ENCODE measurements at regions not wholly inside any gene's neighbourhood (a gene's known extent, or its start where the extent isn't known, plus 50 kb on each side); places are given as distances from the start of the nearest gene placed in this dataset.

DNA sequence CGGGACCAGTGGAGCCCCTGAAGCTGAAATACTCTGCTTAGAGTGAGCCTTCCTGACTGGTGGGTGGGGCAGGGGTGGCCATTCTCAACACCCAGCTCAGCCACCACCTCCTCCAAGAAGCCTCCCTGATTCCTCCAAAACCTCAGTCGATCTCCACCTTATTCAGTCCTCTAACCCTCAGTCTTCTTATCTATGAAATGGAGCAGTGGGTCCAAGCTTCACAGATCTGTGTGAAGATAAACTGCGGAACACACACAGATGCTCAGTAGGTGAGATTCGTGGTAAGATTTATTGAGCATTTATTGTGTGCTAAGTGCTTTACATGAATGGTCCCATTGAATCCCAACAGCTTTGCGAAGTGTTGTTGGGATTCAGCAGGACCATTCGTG is 93.1 kb upstream of the RUNX3 start:
- Mint-ChIP-seq H3K27me3 (ENCODE audit: insufficient read depth) (no peaks in the 10 kb centered on the region), H3K27ac (no peak overlapping the region), H3K4me3 (no peak overlapping the region), H3K36me3 (ENCODE audit: low read depth) (no peaks in the 10 kb centered on the region), H3K4me1 (peaks cover 14% of the 10 kb centered on the region), H3K9me3 (no peaks in the 10 kb centered on the region)
- Histone ChIP-seq H3K9me3 (ENCODE audit: control insufficient read depth, low read length) (no peaks in the 10 kb centered on the region), H3K9ac (ENCODE audit: extremely low read depth, low read length, poor library complexity, severe bottlenecking) (no peak overlapping the region), H3K4me1 (ENCODE audit: control insufficient read depth, insufficient read depth, low read length) (peaks cover 4% of the 10 kb centered on the region), H3K4me3 (ENCODE audit: low read length) (no peak overlapping the region), H3K27ac (ENCODE audit: low read depth, low read length) (peak overlapping the region; percentile 78), H3K36me3 (ENCODE audit: control insufficient read depth, insufficient read depth, low read length) (no peaks in the 10 kb centered on the region), H3K27me3 (ENCODE audit: control insufficient read depth, insufficient read depth, low read length, poor library complexity, severe bottlenecking) (no peaks in the 10 kb centered on the region)
- no peak for DNase-seq
- TF ChIP-seq, protein P1, sequence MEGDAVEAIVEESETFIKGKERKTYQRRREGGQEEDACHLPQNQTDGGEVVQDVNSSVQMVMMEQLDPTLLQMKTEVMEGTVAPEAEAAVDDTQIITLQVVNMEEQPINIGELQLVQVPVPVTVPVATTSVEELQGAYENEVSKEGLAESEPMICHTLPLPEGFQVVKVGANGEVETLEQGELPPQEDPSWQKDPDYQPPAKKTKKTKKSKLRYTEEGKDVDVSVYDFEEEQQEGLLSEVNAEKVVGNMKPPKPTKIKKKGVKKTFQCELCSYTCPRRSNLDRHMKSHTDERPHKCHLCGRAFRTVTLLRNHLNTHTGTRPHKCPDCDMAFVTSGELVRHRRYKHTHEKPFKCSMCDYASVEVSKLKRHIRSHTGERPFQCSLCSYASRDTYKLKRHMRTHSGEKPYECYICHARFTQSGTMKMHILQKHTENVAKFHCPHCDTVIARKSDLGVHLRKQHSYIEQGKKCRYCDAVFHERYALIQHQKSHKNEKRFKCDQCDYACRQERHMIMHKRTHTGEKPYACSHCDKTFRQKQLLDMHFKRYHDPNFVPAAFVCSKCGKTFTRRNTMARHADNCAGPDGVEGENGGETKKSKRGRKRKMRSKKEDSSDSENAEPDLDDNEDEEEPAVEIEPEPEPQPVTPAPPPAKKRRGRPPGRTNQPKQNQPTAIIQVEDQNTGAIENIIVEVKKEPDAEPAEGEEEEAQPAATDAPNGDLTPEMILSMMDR (conservative IDR thresholded peaks at IDR 0.05), result no peak
- 75 to 100% methylated on average over 4 to 6 of the region's 6 CpGs for WGBS, 2 experiments (ENCODE audit: insufficient coverage in 1 of 2, insufficient read length in 1 of 2)

DNA sequence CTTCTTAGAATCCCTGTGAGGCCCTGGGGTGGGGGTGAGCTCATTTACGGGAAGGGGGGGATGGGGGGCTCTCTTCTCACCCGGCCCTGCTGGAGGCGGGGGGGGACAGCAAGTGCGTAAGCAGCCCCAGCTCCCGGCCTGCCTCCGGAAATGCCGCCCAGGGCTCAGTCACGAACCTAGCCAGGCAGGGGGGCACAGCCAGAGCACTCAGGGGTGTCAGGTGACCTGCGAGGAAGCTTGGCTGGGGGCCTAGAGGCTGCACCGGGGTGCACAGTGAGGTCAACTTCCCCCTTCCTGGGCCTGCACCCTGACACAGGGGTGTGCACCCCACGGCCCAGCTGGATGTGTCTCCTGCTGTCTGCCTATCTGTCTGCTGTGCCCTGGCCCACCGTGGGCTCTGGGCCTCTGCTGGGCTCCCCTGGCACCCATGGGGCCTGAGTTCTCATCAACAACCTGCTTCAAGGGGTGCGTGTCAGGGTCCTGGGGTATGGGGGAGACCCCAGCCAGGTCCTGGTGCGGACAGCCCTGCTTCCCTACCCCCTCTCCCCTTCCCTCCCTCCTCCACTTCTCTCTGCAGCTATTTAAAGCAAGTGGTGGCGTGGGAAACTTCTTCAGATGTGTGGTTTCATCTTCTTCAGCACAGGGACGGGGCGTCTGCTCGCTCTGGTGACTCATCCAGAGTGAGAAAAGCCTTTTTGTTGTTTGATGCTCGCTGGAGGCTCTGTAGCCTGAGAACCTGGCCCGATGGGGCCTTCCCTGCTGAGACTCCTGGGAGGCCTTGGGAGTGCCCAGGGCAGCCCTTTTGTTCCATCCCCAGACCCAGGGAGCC is 92.5 kb upstream of the RUNX3 start:
- Histone ChIP-seq H3K9ac (ENCODE audit: extremely low read depth, low read length, poor library complexity, severe bottlenecking) (no peak overlapping the region), H3K27ac (ENCODE audit: low read depth, low read length) (peak overlapping the region; percentile 78), H3K9me3 (ENCODE audit: control insufficient read depth, low read length) (no peaks in the 10 kb centered on the region), H3K4me1 (ENCODE audit: control insufficient read depth, insufficient read depth, low read length) (peaks cover 4% of the 10 kb centered on the region), H3K4me3 (ENCODE audit: low read length) (no peak overlapping the region), H3K36me3 (ENCODE audit: control insufficient read depth, insufficient read depth, low read length) (no peaks in the 10 kb centered on the region), H3K27me3 (ENCODE audit: control insufficient read depth, insufficient read depth, low read length, poor library complexity, severe bottlenecking) (no peaks in the 10 kb centered on the region)
- no peaks in the 10 kb centered on the region for H3K36me3 Mint-ChIP-seq (ENCODE audit: low read depth)
- TF ChIP-seq, protein P1 (conservative IDR thresholded peaks at IDR 0.05), result no peak
- WGBS, 2 experiments (ENCODE audit: insufficient coverage in 1 of 2, insufficient read length in 1 of 2), result 47 to 65% methylated on average over 13 to 20 of the region's 20 CpGs
- DNase-seq, result peak; percentile 93
- H3K9me3 Mint-ChIP-seq, result no peaks in the 10 kb centered on the region
- no peak overlapping the region for H3K4me3 Mint-ChIP-seq
- peaks cover 14% of the 10 kb centered on the region for H3K4me1 Mint-ChIP-seq
- H3K27me3 Mint-ChIP-seq (ENCODE audit: insufficient read depth), result no peaks in the 10 kb centered on the region
- H3K27ac Mint-ChIP-seq, result peak overlapping the region; percentile 84

DNA sequence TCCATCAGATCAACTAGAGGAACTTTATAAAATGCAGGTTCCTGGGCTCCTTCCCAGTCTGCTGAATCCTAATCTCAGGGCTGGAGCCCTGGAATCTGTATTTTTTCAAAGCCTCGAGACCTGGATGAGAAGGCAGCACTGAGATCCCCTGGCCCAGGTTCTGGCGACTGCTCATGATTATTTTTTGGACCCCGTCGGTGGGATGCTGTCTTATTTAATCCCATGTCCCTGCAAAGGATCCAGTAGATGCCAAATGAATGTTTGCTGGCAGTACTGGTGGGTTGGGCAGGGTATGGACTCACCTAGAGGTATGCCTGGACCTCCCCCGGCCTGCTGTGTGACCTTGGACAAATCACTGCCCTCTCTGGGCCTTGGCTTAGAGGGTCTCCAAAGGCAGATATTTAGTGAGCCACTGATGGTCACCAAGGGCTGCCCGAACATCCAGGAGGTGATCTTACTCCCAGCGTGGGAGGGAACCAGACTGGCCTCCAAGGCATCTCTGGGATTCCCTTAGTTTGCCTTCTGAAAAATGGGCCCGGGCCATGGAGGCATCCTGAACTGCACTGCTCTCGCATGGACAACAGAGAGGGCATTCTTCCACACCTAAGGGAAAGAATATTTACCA is 91.6 kb upstream of the RUNX3 start:
- Mint-ChIP-seq H3K4me1 (peaks cover 14% of the 10 kb centered on the region), H3K27me3 (ENCODE audit: insufficient read depth) (no peaks in the 10 kb centered on the region), H3K9me3 (no peaks in the 10 kb centered on the region), H3K36me3 (ENCODE audit: low read depth) (no peaks in the 10 kb centered on the region), H3K27ac (no peak overlapping the region), H3K4me3 (no peak overlapping the region)
- Histone ChIP-seq H3K9me3 (ENCODE audit: control insufficient read depth, low read length) (no peaks in the 10 kb centered on the region), H3K4me1 (ENCODE audit: control insufficient read depth, insufficient read depth, low read length) (peaks cover 4% of the 10 kb centered on the region), H3K4me3 (ENCODE audit: low read length) (no peak overlapping the region), H3K9ac (ENCODE audit: extremely low read depth, low read length, poor library complexity, severe bottlenecking) (no peak overlapping the region), H3K27ac (ENCODE audit: low read depth, low read length) (no peak overlapping the region), H3K27me3 (ENCODE audit: control insufficient read depth, insufficient read depth, low read length, poor library complexity, severe bottlenecking) (no peaks in the 10 kb centered on the region), H3K36me3 (ENCODE audit: control insufficient read depth, insufficient read depth, low read length) (no peaks in the 10 kb centered on the region)
- TF ChIP-seq, protein P1 (conservative IDR thresholded peaks at IDR 0.05), result no peak
- no peak for DNase-seq
- WGBS, 2 experiments (ENCODE audit: insufficient coverage in 1 of 2, insufficient read length in 1 of 2), result 89 to 90% methylated on average over 8 to 9 of the region's 9 CpGs
